Keratinocyte (primary cell): ENCODE measurements at regions not wholly inside any gene's neighbourhood (a gene's known extent, or its start where the extent isn't known, plus 50 kb on each side); places are given as distances from the start of the nearest gene placed in this dataset.

Experiments
- EZH2 ChIP-seq: IDR thresholded peaks from one replicate; pipeline ENCODE4 v1.6.1; 2012; ENCODE audit warnings: inconsistent platforms, mild to moderate bottlenecking, low read length, moderate library complexity
- TF ChIP-seq, protein P1 (sequence below), 3 experiments: IDR thresholded peaks in 1 of 3; conservative IDR thresholded peaks in 1 of 3; optimal IDR thresholded peaks in 1 of 3; 2 replicates in 2 of 3; 3 replicates in 1 of 3; pipeline versions ENCODE3 to v1.5.1; 2011; ENCODE audit warnings: low read length in 3 of 3, mild to moderate bottlenecking in 3 of 3, moderate library complexity in 2 of 3, control low read depth in 1 of 3, inconsistent platforms in 1 of 3; ENCODE audit not compliant: insufficient read depth in 2 of 3; ENCODE audit errors: extremely low read depth in 1 of 3

DNA sequence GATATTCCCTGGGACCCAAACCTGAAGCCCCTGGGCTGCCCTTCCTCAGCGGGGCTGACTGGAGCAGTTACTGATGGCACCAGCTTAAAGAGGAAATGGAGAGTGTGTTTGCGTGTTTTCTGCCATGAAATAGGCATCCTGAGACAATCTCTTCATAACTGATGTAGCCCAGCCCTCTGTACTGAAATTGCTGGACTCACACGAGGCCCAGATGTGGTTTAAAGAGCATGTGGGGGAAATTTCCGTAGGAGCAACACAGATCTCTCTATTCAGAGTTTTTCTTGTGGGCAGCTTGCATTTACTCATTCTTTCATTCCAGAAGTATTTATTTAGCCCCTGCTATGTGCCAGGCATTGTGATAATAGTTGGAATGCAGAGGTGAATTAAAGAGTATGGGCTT, 782.1 kb upstream of the TBX3 start:
- TF ChIP-seq, protein P1, sequence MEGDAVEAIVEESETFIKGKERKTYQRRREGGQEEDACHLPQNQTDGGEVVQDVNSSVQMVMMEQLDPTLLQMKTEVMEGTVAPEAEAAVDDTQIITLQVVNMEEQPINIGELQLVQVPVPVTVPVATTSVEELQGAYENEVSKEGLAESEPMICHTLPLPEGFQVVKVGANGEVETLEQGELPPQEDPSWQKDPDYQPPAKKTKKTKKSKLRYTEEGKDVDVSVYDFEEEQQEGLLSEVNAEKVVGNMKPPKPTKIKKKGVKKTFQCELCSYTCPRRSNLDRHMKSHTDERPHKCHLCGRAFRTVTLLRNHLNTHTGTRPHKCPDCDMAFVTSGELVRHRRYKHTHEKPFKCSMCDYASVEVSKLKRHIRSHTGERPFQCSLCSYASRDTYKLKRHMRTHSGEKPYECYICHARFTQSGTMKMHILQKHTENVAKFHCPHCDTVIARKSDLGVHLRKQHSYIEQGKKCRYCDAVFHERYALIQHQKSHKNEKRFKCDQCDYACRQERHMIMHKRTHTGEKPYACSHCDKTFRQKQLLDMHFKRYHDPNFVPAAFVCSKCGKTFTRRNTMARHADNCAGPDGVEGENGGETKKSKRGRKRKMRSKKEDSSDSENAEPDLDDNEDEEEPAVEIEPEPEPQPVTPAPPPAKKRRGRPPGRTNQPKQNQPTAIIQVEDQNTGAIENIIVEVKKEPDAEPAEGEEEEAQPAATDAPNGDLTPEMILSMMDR (optimal IDR thresholded peaks at IDR 0.05 in 1 of 3, IDR thresholded peaks at IDR 0.05 in 1 of 3, conservative IDR thresholded peaks at IDR 0.05 in 1 of 3; ENCODE audit: extremely low read depth in 1 of 3, insufficient read depth in 2 of 3, low read length in 3 of 3) = no peak
- TF ChIP-seq EZH2 = no peak
